Stimulated activated CD8-positive, alpha-beta memory T cell treated with anti-CD3 and anti-CD28 coated beads, Interleukin-7, amount 100 ng/mL, for 48 hours (primary cell): ENCODE measurements at regions not wholly inside any gene's neighbourhood (a gene's known extent, or its start where the extent isn't known, plus 50 kb on each side); places are given as distances from the start of the nearest gene placed in this dataset.

ENCODE experiments used
- DNase-seq, 2 donors: peaks; one replicate each; pipeline ENCODE4 v3.0.0-alpha.2; 2020; ENCODE audit warnings: low read depth in 1 of 2; ENCODE audit errors: extremely low read depth in 1 of 2

GRCh38 chr6:133170602-133171001, 70.6 kb upstream of the EYA4 start:
- no peak for DNase-seq

GRCh38 chr6:133171989-133172604, 69.1 kb upstream of the EYA4 start:
- no peak for DNase-seq

GRCh38 chr6:133173276-133173675, 67.9 kb upstream of the EYA4 start:
- no peak for DNase-seq

- no peak for DNase-seq
These were observed 61.7 kb upstream of the EYA4 start for GRCh38 chr6:133179481-133179880.

- DNase-seq: no peak
These were observed 57.5 kb upstream of the EYA4 start for GRCh38 chr6:133183691-133184090.

- DNase-seq: no peak
These were observed 56.3 kb upstream of the EYA4 start for GRCh38 chr6:133184798-133185372.

GRCh38 chr6:133185731-133186130, 55.4 kb upstream of the EYA4 start:
- DNase-seq: no peak

GRCh38 chr6:133187114-133187513, 54.0 kb upstream of the EYA4 start:
- DNase-seq: no peak

GRCh38 chr6:133187657-133188453, 53.3 kb upstream of the EYA4 start:
- no peak for DNase-seq

GRCh38 chr6:133190912-133191311, 50.2 kb upstream of the EYA4 start:
- no peak for DNase-seq

- DNase-seq: no peak
These were observed 49.8 kb upstream of the EYA4 start for GRCh38 chr6:133191323-133191722.
